GM20431 (cell line): ENCODE measurements at regions not wholly inside any gene's neighbourhood (a gene's known extent, or its start where the extent isn't known, plus 50 kb on each side); places are given as distances from the start of the nearest gene placed in this dataset.
"Not testable (repeated sequence)": the region's sequence is repeated elsewhere in the genome, so short reads cannot be mapped to it uniquely, and the experiment has no call there.

ENCODE experiments used
- in situ Hi-C: fragments of 300-500 bp; cut with MseI, MboI; formaldehyde crosslinking; loops from one replicate; pipeline ENCODE4 v1.15.0; 2020; ENCODE audit warnings: low sequenced_read_pairs; ENCODE audit not compliant: unreplicated experiment

DNA sequence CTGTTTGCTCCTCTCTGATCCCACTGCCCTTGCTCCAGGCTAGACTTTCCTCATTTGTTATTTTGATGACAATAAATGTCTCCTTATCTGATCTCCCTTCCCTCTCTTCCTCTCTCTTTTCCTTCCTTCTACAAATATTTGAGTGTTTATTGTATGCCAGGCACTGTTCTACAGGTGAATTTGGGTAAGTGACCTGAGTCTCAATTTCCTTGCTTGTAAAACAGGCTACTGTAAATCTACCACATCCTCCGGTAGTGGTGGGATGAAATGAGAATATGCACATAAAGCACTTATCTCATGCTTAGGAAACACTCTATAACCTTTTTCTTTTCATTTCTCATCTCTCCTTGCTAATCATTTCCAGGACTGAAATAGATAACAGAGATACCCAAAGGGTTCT, 86.4 kb downstream of the HMHB1 start:
- in situ Hi-C loops: no loop called here

DNA sequence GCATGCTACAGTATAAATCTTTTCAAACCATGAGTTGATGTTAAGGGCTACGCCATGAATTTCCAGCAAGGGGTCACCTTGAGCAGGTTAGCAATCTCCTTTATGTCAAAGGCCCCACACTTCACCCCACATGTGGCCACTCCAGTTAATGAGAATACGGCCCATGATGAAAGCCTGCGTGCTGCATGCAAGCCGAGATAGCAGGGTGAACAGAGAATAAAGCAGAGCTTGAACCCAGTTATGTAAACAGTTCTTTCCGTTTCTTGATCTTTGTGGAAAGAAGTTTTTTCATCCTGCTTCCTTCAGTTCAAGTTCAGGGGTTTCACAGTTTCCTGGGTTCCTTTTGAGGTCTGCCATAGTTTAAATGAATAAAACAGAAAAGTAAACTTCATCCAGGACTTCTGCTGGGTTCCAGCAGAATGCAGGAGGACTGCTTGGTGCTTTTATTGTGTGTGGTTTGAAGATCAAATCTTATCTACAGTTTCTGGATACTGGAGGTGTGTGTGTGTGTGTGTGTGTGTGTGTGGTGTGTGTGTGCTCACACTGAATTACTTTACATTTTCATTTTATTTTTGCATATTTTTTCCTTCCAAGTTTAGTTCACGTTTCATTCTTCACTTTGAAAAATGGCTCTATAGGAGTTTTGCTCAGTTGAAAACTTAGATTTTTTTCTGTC, 87.1 kb downstream of the HMHB1 start:
- in situ Hi-C loops: no loop called here

DNA sequence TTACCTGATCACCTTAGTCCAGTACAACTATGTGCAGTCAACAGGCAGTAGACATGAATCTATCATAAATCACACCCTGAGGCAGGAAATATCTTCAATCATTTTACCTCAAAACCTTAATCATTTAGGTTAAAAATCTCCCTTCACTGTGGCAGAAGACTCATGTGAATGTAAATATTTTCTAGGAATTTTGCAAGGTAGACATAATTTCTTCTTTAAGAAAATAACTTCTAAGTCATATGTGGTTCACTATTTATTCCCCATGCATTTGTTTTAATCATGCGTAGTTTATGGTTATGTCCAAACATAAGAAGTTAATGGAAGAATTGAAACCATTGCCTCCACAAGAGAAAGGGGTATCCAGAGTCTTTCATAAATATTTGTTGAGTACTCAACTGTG, 97.0 kb downstream of the HMHB1 start:
- in situ Hi-C loops: no loop called here

DNA sequence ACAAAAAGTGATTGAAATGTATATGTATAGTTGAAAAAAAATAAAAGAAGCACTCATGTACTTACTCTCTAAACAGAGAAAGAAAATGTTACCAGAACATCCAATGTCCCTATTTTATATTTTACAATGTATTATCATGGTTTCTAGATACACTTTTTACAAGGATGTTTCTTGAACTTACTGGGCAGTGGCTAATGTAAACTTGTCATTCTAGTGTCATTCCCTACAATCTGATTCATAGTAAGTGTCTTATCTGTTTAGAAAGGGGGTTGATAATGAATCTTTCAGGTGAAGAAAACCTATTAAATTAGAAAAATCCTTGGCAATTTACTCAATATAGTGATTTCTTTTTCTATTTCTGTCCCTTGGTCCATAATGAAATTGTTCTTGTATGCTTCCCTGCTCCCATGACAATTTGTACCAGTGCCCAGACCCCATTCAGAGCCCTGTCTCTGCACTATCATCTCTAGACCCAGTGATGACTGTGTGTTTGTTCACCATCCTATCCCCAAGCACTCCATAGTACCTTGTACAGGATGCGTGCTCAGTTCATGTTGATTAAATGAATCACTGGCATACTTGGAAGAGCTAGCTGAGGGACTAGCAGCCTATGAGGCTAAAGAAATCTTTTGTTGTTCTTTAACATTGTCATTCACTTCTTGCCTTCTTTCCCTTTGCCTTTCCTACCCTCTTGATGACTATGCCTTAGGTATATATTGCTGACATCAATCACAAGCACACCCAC, 101.2 kb downstream of the HMHB1 start:
- in situ Hi-C loops: no loop called here

DNA sequence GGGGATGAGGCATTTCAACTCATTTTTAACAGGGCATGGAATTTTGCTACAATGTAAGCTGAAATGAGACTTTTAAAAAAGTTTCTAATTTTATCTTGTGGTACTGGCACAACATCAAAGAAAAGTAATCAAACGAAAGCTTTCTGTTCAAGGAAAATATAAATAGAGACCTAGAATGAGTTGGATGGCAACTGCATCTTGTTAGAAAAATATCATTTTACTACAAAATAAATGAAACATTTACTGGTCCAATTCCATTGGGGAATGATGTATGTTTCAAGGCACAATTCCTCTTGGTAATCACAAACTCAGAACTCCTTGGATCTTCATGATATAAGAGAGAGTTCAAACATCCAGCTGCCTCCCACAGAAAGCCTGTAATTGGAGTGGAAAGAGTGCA, 102.8 kb downstream of the HMHB1 start:
- in situ Hi-C loops: no loop called here

DNA sequence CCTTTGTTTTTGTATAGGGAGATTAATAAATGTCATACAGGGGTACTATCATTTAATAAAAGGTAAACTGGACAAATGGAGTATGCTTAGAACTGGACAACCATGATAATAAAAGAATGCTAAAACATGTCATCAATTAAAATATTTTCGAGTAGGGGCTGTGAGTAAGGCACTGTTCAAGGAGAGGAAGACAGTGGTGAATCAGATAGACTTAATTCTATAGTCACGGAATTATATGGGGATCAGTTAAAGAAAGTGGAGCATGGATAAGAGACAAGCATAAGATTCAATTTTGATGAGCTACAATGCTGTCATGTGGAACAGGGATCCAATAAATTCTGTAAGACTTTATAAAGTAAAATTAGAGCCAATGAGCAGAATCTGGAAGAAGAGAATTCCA, 104.5 kb downstream of the HMHB1 start:
- in situ Hi-C loops: no loop called here

DNA sequence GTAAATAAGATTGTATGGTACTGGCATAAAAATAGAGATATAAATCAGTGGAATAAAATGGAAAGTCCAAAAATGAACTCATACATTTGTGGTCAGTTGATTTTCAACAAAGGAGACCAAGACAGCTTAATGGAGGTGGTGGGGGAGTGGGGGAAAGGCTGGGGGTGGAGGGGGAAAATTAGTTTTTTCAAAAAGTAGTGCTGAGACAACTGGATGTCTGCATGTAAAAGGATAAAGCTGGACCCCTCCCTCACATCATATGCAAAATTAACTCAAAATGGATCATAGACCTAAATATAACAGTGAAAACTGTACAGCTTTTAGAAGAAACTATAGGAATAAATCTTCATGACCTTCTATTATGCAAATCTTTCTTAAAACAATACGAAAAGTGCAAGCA, 107.0 kb downstream of the HMHB1 start:
- in situ Hi-C loops: no loop called here

DNA sequence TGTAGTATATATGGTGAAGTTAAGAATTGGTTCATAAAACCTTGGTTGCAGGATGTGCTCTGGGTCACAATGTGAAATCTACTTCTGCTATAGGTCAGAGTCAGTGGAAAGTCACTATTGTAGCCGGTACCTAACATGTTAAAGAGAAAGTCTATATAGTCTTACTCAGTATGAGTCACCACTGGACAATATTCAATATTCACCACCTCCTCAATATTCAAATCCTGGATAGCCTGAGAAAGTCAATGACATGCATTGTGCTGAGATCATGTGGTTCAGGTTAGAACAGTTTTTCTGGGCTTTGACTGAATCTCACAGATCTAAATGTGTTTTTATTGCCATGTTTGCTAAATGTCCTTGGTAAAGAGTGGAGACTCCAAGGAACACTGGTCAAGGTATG, 108.8 kb downstream of the HMHB1 start:
- in situ Hi-C loops: no loop called here

DNA sequence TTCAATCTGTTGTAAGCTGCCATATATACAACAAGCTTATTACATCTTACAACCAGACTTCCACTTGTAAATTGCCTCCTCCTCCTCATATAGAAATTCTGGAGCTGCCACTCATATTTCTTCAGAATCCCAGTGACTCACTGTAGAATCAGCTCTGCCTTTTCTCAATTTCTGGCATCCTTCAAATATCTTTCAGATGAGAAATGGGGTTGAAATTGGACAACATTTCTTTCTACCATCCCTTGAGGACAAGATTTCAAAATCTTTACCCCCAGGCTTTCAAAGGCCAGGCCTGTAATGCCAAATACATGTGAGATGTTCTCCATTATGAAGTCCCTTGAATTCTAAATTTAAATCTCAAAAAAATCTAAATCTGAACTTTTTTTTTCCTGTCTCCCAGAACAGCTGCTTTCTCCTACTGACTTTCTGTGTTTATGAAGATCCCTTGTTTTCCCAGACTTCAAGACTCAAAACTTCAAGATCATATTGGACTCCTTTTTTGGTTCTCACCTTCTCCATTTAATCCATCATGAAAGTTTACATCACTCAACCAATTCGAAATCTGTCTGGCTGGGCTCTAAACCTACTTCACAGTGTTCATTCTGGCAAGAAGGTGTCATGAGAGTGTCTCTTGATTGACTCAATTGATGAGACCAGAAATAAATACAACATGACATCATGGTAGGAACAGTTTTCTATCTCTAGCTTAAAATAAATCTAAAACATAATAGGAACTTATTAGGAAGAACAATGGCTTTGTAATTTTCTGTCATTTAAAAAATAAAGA, 109.8 kb downstream of the HMHB1 start:
- in situ Hi-C loops: no loop called here

DNA sequence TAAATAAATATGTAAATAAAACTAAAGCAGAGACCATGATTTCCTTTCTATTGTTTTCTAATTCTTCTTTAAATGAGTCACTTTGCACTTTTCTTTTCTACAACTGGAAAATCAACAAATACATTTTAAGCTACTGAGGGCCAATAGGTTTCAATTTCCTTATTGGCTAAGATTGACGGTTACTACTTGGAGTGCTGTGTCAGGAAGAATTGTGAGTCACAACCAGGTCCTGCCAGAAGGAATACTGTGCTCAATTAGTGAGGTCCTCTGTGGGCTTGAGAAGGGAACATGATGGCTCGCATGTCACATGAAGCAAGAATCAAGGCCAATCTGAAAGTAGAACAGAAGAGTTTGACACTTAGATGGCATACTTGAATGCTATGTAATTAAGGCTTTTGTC, 110.8 kb downstream of the HMHB1 start:
- in situ Hi-C loops: no loop called here

DNA sequence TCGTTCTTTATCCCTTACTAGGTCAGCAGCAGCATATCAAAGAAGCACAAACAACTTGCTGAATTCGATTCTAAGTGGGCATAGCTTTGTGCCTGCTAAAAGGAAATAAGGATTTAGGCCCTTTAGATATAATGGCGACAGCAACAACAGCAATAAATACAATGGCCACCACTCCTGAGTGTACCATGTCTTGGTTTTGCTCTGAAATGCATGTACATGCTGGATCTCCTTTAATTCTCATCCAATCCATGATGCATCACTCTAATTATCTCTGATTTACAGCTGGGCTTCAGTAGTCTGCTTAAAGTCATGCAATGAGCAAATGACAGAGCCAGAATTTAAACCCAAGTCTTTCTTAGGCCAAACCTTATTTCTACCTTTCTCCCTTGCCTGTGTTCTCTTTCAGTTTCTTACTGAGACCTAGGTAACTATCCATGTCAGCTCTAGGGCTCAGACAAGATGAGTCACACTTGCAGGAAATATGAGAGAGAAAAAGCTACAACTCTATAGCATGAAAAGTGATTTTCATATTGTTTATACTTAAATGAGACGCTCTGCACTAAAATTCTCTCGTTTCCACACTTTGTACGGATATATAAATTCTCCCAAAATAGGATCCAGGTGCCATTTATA, 111.8 kb downstream of the HMHB1 start:
- in situ Hi-C loops: no loop called here

DNA sequence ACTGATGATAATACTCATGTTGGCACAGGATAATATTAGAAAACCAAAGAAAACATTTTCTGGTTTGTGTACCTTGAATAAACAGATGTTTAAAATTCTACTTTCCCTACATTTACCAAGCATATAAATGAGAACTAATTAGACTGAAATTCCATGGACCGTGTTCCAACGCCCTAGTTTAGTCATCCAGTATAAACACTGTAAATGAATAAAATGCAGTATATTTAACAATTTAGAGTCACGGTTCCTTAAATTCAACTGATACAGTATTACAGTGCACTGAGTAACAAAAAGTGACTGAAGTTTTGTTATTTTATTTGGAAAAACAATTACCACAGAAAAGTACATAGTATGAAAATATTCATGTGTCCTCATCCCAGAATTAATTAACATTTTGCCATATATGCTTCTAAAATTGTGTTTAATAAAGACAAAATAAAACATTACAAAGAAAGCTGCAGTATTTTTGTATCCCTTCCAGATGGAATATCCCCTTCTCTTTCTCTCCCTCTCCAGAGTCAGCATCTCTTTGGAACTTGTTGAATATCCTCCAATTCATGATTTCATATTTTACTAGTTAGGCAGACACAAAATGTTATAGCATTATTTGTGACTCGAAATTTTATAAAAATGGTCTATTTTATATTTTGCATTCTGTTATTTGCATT, 112.5 kb downstream of the HMHB1 start:
- in situ Hi-C loops: no loop called here

DNA sequence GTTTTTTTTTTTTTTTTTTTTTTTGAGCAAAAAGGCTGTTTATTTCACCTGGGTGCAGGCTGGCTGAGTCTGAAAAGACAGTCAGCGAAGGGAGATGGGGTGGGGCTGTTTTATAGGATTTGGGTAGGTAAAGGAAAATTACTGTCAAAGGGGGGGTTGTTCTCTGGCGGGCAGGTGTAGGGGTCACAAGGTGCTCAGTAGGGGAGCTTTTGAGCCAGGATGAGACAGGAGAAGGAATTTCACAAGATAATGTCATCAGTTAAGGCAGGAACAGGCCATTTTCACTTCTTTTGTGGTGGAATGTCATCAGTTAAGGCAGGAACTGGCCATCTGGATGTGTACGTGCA, 113.0 kb downstream of the HMHB1 start:
- in situ Hi-C loops: not testable (repeated sequence)

DNA sequence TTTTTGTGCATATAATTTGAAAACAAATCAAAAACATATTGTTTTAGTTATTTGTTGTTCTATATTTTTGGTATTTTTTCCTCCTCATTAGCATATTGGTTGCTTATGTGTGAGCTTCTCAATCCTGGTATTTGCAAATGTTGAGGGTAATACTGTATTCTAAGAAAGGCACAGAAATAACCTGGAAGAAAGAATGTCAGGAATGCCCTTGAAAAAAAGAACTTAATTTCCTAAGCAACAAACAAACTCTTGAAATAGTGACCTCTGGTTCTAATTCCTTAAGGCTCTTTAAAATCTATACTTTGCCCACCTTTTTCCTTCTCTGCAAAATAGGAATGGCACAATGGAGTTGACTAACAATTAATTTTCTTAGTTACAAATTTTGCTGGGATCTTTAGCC, 117.5 kb downstream of the HMHB1 start:
- in situ Hi-C loops: no loop called here

DNA sequence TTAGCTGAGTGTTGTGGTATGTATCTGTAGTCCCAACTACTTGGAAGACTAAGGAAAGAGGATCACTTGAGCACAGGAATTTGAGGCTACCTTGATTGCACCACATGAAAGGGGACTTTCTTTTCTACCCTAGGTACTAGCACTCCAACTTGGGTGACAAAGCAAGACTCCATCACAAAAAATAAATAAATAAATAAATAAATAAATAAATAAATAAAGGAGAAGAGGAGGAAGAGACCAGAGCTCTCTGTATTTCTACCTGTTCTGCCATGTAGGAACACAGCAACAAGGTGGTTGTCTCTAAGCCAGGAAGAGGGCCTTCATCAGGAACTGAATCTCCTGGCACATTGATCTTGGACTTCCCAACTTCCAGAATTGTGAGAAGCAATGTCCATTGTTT, 118.6 kb downstream of the HMHB1 start:
- in situ Hi-C loops: no loop called here

DNA sequence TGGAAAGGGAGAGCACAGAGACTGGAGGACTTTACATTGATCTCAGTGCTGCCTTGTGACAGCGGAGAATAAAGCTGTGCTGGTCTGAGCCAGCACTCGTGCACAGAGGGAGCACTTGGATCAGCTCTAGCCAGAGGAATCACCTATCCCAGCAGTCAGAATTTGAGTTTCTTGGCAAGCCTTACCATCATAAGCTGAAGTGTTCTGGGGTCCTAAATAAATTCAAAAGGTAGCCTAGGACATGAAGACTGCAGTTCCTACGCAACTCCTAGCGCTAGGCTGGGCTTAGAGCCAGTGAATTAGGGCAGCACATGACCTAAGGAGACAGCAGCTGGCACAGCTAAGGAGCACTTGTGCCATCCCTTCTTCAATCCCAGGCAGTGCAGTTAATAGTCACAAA, 119.5 kb downstream of the HMHB1 start:
- in situ Hi-C loops: no loop called here

DNA sequence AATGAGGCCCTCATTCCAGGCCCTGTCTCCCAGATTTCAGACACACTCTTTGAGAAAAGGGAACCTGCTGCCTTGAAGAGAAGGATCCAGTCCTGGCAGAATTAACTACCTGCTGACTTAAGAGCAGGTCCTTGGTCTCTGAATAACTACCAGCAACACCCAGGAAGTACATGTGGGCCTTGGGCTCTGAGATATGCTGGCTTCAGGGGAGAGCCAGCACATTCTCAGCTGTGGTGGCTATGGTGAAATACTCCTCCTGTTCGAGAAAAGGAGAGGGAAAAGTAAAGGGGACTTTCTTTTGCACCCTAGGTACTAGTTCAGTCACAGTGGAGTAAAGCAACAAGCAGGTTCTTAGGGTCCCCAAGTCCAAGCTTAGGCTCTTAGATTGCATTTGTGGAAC, 120.0 kb downstream of the HMHB1 start:
- in situ Hi-C loops: no loop called here

DNA sequence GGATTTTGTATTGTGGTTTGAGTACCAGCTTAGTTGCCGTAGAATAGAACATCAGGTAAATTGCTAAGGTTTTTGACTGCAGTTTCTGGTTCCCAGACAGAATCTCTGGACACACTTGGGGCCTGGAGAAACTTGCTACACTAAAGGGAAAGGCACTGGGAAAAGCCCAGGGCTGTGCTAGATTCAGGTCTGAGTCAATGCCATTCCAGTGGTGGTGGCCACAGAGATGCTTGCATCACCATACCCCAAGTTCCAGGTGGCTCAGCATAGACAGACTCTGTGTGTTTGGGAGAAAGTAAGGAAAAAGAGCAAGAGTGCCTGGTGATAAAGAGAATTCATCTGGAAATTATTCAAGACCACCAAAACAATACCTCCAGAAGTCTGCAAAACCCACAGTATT, 120.6 kb downstream of the HMHB1 start:
- in situ Hi-C loops: no loop called here

DNA sequence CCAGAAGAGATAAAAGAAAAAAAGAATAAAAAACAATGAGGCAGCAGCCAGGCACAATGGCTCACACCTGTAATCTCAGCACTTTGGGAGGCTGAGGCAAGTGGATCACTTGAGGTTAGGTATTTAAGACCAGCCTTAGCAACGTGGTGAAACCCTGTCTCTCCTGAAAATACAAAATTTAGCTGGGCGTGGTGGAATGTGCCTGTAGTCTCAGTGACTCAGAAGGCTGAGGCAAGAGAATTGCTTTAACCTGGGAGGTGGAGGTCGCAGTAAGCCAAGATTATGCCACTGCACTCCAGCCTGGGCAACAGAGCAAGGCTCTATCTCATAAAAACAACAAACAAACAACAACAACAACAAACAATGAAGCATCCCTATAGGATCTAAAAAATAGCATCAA, 121.5 kb downstream of the HMHB1 start:
- in situ Hi-C loops: no loop called here

DNA sequence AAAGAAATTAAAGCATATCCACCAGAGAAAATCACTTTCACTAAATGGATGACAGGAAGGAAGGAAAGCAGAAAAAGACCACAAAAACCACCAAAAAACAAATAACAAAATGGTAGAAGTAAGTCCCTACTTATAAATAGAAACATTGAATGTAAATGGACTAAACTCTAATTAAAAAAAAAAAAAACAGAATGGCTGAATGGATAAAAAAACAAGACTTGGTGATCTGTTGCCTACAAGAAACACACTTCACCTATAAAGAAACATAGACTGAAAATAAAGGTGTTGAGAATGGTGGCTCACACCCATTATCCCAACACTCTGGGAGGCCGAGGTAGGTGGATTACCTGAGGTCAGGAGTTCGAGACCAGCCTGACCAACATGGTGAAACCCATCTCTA, 122.9 kb downstream of the HMHB1 start:
- in situ Hi-C loops: no loop called here
